Stomach (tissue), 8 donors: ENCODE measurements at regions not wholly inside any gene's neighbourhood (a gene's known extent, or its start where the extent isn't known, plus 50 kb on each side); places are given as distances from the start of the nearest gene placed in this dataset.

ENCODE experiments used
- DNase-seq, 2 donors: peaks; one replicate each; pipeline versions ENCODE4 v3.0.0 to v3.0.0-alpha.2; 2013 to 2019
- H3K27ac ChIP-seq, 5 donors: fragments of 200-600 bp in 4 of 5; sonication (generic) in 4 of 5; one replicate each; pipeline ENCODE4 v1.5.1; 2013 to 2019; ENCODE audit warnings: mild to moderate bottlenecking in 1 of 5, moderate library complexity in 1 of 5
- H3K27me3 ChIP-seq, 3 donors: fragments of 200-600 bp; sonication (generic); one replicate each; pipeline ENCODE4 v1.5.1; 2017 to 2019; ENCODE audit warnings: mixed run types in 1 of 3
- H3K36me3 ChIP-seq, 4 donors: fragments of 200-600 bp; sonication (generic); 1 replicate in 3 of 4; 2 replicates in 1 of 4; pipeline ENCODE4 v1.5.1; 2016 to 2019
- H3K4me1 ChIP-seq, 4 donors: fragments of 200-600 bp; sonication (generic); one replicate each; pipeline ENCODE4 v1.5.1; 2016 to 2019
- H3K4me3 ChIP-seq, 4 donors: fragments of 200-600 bp; sonication (generic) in 3 of 4; one replicate each; pipeline ENCODE4 v1.5.1; 2016 to 2019; ENCODE audit warnings: mild to moderate bottlenecking in 1 of 4
- H3K9me3 ChIP-seq, 4 donors: fragments of 200-600 bp; sonication (generic); one replicate each; pipeline ENCODE4 v1.5.1; 2016 to 2019
- CTCF ChIP-seq, 7 experiments: fragments of 450-650 bp in 4 of 7; fragments of 200-600 bp in 3 of 7; sonication (generic) in 3 of 7; IDR thresholded peaks; one replicate each; pipeline ENCODE4 v1.5.1; 2016 to 2019; ENCODE audit warnings: antibody characterized with exemption in 7 of 7, control low read depth in 2 of 7, mild to moderate bottlenecking in 1 of 7
- EP300 ChIP-seq: sonication (generic); formaldehyde crosslinking; IDR thresholded peaks from one replicate; pipeline ENCODE4 v1.6.1; 2017; ENCODE audit warnings: antibody characterized with exemption
- POLR2A ChIP-seq, 4 donors: fragments of 450-650 bp; IDR thresholded peaks; one replicate each; pipeline ENCODE4 v1.6.1; 2016; ENCODE audit warnings: antibody characterized with exemption in 4 of 4, control low read depth in 2 of 4, mild to moderate bottlenecking in 1 of 4, moderate library complexity in 1 of 4
- POLR2AphosphoS5 ChIP-seq, 3 donors: sonication (generic); formaldehyde crosslinking; IDR thresholded peaks; one replicate each; pipeline ENCODE4 v1.6.1; 2016; ENCODE audit warnings: antibody characterized with exemption in 3 of 3
- WGBS, 5 donors: extraction: QIAGEN DNeasy Blood & Tissue Kit in 3 of 5; methylation state at CpG; one replicate each; pipeline versions ENCODE4 v1.1.5 to v1.1.7; 2013 to 2018; 5-methylcytosine and 5-hydroxymethylcytosine counted together
- intact Hi-C: fragments of 100-400 bp; cut with DNase I; formaldehyde crosslinking; loops from one replicate; pipeline ENCODE4 v1.15.1; 2023; ENCODE audit warnings: low total_unique reads
- donor health status: healthy with polysubstance abuse.
- donor health status: Bipolar disorder and iron deficiency.
- donor health status: healthy.

GRCh38 chr12:115102450-115102849, 418.5 kb upstream of the TBX3 start:
- Histone ChIP-seq H3K4me3 (no peak overlapping the region), H3K4me1 (peaks cover 0 to 7% (median 6%) of the 10 kb centered on the region in 4 donors), H3K9me3 (no peaks in the 10 kb centered on the region), H3K36me3 (no peaks in the 10 kb centered on the region), H3K27me3 (no peaks in the 10 kb centered on the region), H3K27ac (no peak overlapping the region)
- 63 to 89% (median 86%) methylated on average over 5 of the region's 5 CpGs for WGBS, 5 donors
- DNase-seq, result peak in 1 of 2 donors; percentile 11
- intact Hi-C loops, result no loop called here
- TF ChIP-seq CTCF (IDR thresholded peaks at IDR 0.05), result no peak
- TF ChIP-seq EP300, result no peak
- no peak for TF ChIP-seq POLR2A (IDR thresholded peaks at IDR 0.05)
- TF ChIP-seq POLR2AphosphoS5 (IDR thresholded peaks at IDR 0.05), result no peak

DNA sequence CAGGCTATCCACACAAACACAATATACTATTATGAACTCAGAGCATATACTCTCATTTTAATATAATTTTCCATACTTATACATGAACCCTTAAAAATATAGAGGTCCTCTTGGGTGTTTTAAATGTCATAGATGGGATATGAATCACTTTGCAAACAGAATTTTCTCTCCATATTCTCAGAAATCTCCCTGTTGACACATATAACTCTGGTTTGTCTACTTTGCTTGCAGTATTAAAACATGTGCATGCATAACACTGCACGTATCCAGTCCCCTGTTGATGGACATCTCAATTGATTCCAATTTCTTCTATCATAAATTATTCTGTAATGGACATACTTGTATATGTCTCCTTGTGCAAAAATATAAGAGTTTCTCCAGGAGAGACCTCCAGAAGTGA, 417.5 kb upstream of the TBX3 start:
- WGBS, 5 donors, result 87 to 100% (median 91%) methylated on average over 1 of the region's 1 CpG
- intact Hi-C loops, result no loop called here
- no peaks in the 10 kb centered on the region for H3K27me3 ChIP-seq
- H3K4me1 ChIP-seq, result peaks cover 0 to 7% (median 6%) of the 10 kb centered on the region in 4 donors
- H3K27ac ChIP-seq, result no peak overlapping the region
- no peaks in the 10 kb centered on the region for H3K36me3 ChIP-seq
- no peaks in the 10 kb centered on the region for H3K9me3 ChIP-seq
- H3K4me3 ChIP-seq, result no peak overlapping the region
- DNase-seq, result no peak
- no peak for TF ChIP-seq POLR2A (IDR thresholded peaks at IDR 0.05)
- no peak for TF ChIP-seq EP300
- no peak for TF ChIP-seq POLR2AphosphoS5 (IDR thresholded peaks at IDR 0.05)
- TF ChIP-seq CTCF (IDR thresholded peaks at IDR 0.05), result no peak

GRCh38 chr12:115097416-115097815, 413.4 kb upstream of the TBX3 start:
- no peaks in the 10 kb centered on the region for H3K9me3 ChIP-seq
- 78 to 86% (median 83%) methylated on average over 5 of the region's 5 CpGs for WGBS, 5 donors
- intact Hi-C loops, result no loop called here
- no peak overlapping the region for H3K27ac ChIP-seq
- H3K4me3 ChIP-seq, result no peak overlapping the region
- H3K36me3 ChIP-seq, result no peaks in the 10 kb centered on the region
- TF ChIP-seq POLR2AphosphoS5 (IDR thresholded peaks at IDR 0.05), result no peak
- TF ChIP-seq CTCF (IDR thresholded peaks at IDR 0.05), result no peak
- no peak for TF ChIP-seq POLR2A (IDR thresholded peaks at IDR 0.05)
- no peak for TF ChIP-seq EP300
- no peaks in the 10 kb centered on the region for H3K27me3 ChIP-seq
- DNase-seq, result peak in 1 of 2 donors; percentile 73
- H3K4me1 ChIP-seq, result no peaks in the 10 kb centered on the region

DNA sequence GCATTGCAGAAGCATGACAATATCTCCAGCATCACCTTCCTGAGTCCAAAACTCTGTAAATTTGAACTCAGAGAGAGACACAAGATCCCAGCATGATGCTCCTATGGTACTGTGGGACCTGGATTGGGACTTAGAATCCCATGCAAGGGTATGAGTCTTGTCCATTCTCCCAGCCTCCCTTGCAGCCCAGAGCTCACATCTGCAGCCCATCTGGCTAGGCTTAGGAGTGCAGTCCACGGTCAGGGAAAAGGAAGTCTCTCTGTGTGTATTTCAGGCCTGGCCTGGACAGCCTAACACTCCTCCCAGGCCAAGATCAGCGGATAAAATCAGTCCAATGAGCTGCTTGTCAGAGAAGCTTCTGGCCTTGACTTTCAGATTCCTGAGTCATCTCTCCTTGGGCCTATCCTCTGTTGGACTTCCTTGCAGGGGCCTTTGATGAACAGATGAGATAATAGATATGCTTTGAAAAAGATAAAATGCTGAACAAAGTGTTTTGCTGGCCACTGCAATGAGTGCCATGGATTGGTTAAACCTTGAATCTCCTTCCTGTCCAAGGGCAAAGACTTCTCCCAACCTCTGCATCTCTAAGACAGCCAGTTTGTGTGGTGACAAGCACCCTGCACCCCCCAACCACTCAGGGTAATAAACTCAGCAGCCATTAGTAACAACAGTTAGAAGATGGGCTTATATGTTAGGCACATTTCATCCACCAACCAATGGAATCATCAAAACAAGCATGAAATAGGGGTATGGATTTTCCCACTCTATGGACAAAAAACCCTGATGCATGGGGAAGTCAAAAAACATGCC, 412.8 kb upstream of the TBX3 start:
- H3K9me3 ChIP-seq, result no peaks in the 10 kb centered on the region
- peak in 1 of 2 donors; percentile 72 for DNase-seq
- H3K27ac ChIP-seq, result no peak overlapping the region
- no peaks in the 10 kb centered on the region for H3K4me1 ChIP-seq
- H3K27me3 ChIP-seq, result no peaks in the 10 kb centered on the region
- TF ChIP-seq POLR2AphosphoS5 (IDR thresholded peaks at IDR 0.05) (no peak), EP300 (no peak), CTCF (IDR thresholded peaks at IDR 0.05) (no peak), POLR2A (IDR thresholded peaks at IDR 0.05) (no peak)
- intact Hi-C loops, result no loop called here
- H3K4me3 ChIP-seq, result no peak overlapping the region
- H3K36me3 ChIP-seq, result no peaks in the 10 kb centered on the region
- WGBS, 5 donors, result 63 to 88% (median 78%) methylated on average over 1 to 2 of the region's 2 CpGs
